ENCODE measurements at regions not wholly inside any gene's neighbourhood (a gene's known extent, or its start where the extent isn't known, plus 50 kb on each side); places are given as distances from the start of the nearest gene placed in this dataset.

- DNase-seq, result no peak
Observed at GRCh38 chr5:17433406-17433805, 64.6 kb upstream of the TAF11L2 start.

DNA sequence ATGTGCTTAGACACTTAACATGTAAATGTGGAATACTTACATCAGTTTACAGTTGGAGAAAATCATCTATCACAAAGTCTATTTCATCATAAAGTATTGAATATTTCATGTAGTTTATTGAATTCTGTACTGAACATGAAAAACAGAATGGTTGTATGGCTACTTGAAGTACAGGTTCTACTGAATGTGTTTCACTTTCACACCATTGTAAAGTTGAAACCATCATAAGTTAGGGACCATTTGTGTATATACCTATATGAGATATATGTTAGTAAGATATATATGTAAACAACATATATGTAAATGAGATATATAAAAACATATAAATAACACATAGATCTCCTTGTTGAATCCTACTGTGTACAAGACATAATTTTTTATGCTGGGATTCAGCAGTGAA is 63.0 kb upstream of the TAF11L2 start:
- DNase-seq, result no peak

GRCh38 chr5:17436350-17436749 is 61.7 kb upstream of the TAF11L2 start:
- DNase-seq, result no peak

GRCh38 chr5:17436761-17437221 is 61.2 kb upstream of the TAF11L2 start:
- DNase-seq, result no peak

- no peak for DNase-seq
Observed at GRCh38 chr5:17438027-17438426, 60.0 kb upstream of the TAF11L2 start.

GRCh38 chr5:17439956-17440355 is 58.1 kb upstream of the TAF11L2 start:
- DNase-seq, result no peak

DNA sequence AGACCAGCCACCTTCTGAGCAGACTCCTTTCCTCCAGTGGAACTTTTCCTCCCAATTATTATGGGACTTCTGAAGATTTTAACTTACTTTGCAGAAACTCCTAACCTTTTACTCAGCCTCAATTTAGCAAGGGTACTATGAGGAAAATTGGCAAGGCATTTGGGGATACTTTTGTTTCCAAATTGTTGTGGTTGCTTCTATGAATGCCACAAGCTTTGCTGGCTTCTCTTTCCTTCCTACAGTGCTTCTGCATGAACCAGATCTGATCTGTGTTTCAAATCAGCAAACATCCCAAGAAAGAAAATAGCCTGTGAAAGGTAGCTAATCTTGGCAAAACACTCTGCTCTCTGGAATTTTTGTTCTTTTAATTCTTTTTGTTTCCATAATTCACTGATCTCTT is 57.3 kb upstream of the TAF11L2 start:
- no peak for DNase-seq

- DNase-seq, result no peak
Observed at GRCh38 chr5:17441351-17441750, 56.7 kb upstream of the TAF11L2 start.

DNA sequence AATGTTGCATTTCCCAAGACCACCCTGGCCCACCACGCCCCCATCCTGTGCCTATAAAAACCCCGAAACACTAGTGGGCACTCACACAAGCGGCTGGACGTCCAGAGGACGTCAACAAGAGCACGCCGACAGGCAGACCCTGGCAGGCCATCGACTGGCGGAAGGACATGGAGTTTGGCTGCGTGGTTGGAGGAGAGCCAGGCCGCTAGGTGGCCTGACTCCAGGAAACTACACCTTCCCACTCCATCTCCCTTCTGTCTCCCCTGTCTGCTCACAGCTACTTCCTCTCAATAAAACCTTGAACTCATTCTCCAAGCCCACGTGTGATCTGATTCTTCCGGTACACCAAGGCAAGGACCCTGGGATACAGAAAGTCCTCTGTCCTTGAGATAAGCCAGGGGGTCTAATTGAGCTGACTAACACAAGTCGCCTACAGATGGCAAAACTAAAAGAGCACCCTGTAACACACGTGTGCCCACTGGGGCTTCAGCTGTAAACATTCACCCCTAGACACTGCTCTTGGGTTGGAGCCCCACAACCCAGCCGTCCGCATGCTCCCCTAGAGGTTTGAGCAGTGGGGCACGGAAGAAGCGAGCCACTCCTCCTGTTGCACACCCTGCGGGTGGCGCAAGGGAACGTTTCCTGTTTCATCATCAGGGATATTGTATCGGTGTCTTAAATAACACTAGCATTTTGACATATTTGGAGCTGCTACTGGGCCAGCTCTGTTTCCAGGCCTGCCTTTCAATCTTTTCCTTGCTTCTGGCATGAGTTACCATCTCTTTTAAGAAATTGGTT is 54.5 kb upstream of the TAF11L2 start:
- DNase-seq, result no peak

DNA sequence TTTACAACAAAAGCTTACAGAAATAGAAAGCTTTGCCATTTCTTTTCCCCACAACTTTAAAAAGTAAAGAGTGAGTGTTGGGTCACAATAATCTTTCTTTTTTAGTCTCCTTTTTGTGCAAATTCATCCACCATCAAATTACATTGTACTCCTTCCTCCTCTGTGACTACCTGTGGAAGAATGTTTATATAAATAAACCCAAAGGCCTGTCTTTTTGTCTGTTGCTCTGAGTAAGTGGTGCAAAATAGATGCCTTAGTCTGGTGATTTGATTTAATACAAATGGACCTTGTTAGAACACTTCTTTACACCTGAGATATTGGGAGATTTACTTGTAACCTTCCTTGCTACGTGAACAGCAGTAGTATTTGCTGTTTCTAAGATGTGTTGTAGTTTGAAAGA is 53.5 kb upstream of the TAF11L2 start:
- no peak for DNase-seq

DNA sequence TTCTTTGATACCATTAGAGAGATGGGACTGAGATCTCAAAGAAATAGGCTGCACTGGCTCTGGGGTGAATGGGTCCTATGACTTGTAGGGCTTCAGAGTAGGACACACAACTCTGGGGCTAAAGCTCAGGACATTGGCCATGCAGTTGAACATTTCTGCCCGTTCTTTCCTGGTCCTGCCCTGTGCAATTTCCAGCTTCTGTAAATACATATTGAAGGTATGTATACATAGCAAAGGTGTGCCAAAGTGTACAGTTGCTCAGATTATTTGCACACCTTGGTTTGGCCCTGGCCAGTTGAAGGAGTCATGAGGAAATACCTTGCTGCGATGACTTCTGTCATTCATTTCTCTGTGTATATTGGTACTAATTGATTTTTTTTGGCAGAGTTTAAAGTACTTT is 52.8 kb upstream of the TAF11L2 start:
- DNase-seq, result no peak
